ENCODE measurements at regions not wholly inside any gene's neighbourhood (a gene's known extent, or its start where the extent isn't known, plus 50 kb on each side); places are given as distances from the start of the nearest gene placed in this dataset.

- TF ChIP-seq POLR2A (IDR thresholded peaks at IDR 0.05): no peak
- TF ChIP-seq, protein P1, sequence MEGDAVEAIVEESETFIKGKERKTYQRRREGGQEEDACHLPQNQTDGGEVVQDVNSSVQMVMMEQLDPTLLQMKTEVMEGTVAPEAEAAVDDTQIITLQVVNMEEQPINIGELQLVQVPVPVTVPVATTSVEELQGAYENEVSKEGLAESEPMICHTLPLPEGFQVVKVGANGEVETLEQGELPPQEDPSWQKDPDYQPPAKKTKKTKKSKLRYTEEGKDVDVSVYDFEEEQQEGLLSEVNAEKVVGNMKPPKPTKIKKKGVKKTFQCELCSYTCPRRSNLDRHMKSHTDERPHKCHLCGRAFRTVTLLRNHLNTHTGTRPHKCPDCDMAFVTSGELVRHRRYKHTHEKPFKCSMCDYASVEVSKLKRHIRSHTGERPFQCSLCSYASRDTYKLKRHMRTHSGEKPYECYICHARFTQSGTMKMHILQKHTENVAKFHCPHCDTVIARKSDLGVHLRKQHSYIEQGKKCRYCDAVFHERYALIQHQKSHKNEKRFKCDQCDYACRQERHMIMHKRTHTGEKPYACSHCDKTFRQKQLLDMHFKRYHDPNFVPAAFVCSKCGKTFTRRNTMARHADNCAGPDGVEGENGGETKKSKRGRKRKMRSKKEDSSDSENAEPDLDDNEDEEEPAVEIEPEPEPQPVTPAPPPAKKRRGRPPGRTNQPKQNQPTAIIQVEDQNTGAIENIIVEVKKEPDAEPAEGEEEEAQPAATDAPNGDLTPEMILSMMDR (IDR thresholded peaks at IDR 0.05): no peak
Observed at GRCh38 chr2:173831312-173832229, 133.6 kb downstream of the SP3 start.
